Fibroblast of lung (primary cell): ENCODE measurements at regions not wholly inside any gene's neighbourhood (a gene's known extent, or its start where the extent isn't known, plus 50 kb on each side); places are given as distances from the start of the nearest gene placed in this dataset.

ENCODE experiments used
- DNase-seq, 2 donors: peaks; one replicate each; pipeline versions ENCODE4 v3.0.0 to v3.0.0-alpha.2; 2010; ENCODE audit warnings: low read depth in 2 of 2
- H2AFZ ChIP-seq: 2 replicates; pipeline ENCODE4 v1.5.1; 2012; ENCODE audit warnings: low read length, control low read depth, inconsistent platforms
- H3K27ac ChIP-seq: 2 replicates; pipeline ENCODE4 v1.5.1; 2011; ENCODE audit warnings: low read length, control low read depth; ENCODE audit not compliant: insufficient read depth
- H3K27me3 ChIP-seq: 2 replicates; pipeline ENCODE4 v1.5.1; 2011; ENCODE audit warnings: mild to moderate bottlenecking, low read length; ENCODE audit not compliant: control insufficient read depth, insufficient read depth
- H3K36me3 ChIP-seq: 2 replicates; pipeline ENCODE4 v1.5.1; 2011; ENCODE audit warnings: low read length; ENCODE audit not compliant: control insufficient read depth, insufficient read depth
- H3K4me1 ChIP-seq: 2 replicates; pipeline ENCODE4 v1.5.1; 2011; ENCODE audit warnings: low read length; ENCODE audit not compliant: control insufficient read depth, insufficient read depth; ENCODE audit errors: extremely low read depth
- H3K4me2 ChIP-seq: 2 replicates; pipeline ENCODE4 v1.5.1; 2011; ENCODE audit warnings: low read length, control low read depth; ENCODE audit not compliant: insufficient read depth; ENCODE audit errors: extremely low read depth
- H3K4me3 ChIP-seq, 4 experiments: fragments of 200-600 bp in 1 of 4; sonication (generic) in 1 of 4; replicated peaks in 1 of 4; 2 replicates each; pipeline ENCODE4 v1.5.1; 2011 to 2016; ENCODE audit warnings: low read length in 4 of 4, low read depth in 3 of 4, mild to moderate bottlenecking in 3 of 4, control low read depth in 2 of 4, inconsistent platforms in 1 of 4, mixed read lengths in 1 of 4; ENCODE audit not compliant: insufficient read depth in 1 of 4; ENCODE audit errors: control extremely low read depth in 1 of 4
- H3K79me2 ChIP-seq: 2 replicates; pipeline ENCODE4 v1.5.1; 2012; ENCODE audit warnings: mild to moderate bottlenecking, low read length, inconsistent platforms; ENCODE audit not compliant: control insufficient read depth, insufficient read depth
- H3K9ac ChIP-seq: 2 replicates; pipeline ENCODE4 v1.5.1; 2011; ENCODE audit warnings: mild to moderate bottlenecking, low read length, control low read depth; ENCODE audit not compliant: insufficient read depth
- H3K9me3 ChIP-seq: 2 replicates; pipeline ENCODE4 v1.5.1; 2012; ENCODE audit warnings: low read depth, low read length; ENCODE audit not compliant: control insufficient read depth, insufficient read depth
- H4K20me1 ChIP-seq: 2 replicates; pipeline ENCODE4 v1.5.1; 2011; ENCODE audit warnings: low read length; ENCODE audit not compliant: control insufficient read depth, insufficient read depth; ENCODE audit errors: extremely low read depth
- CTCF ChIP-seq, 2 donors: IDR thresholded peaks in 1 of 2; conservative IDR thresholded peaks in 1 of 2; 1 replicate in 1 of 2; 2 replicates in 1 of 2; pipeline ENCODE4 v1.5.1; 2011 to 2012; ENCODE audit warnings: low read length in 2 of 2, control low read depth in 1 of 2, inconsistent platforms in 1 of 2, low read depth in 1 of 2, mild to moderate bottlenecking in 1 of 2
- EZH2 ChIP-seq: IDR thresholded peaks from 2 replicates; pipeline ENCODE4 v1.5.1; 2012; ENCODE audit warnings: low read length, control low read depth, mild to moderate bottlenecking; ENCODE audit errors: missing control alignments

- H3K4me2 ChIP-seq, result no peak overlapping the region
- no peak overlapping the region for H3K4me3 ChIP-seq
- no peaks in the 10 kb centered on the region for H3K36me3 ChIP-seq
- no peak overlapping the region for H2AFZ ChIP-seq
- DNase-seq, result no peak
- no peak overlapping the region for H3K9ac ChIP-seq
- H3K27ac ChIP-seq, result no peak overlapping the region
- TF ChIP-seq EZH2 (no peak), CTCF (conservative IDR thresholded peaks at IDR 0.05 in 1 of 2, IDR thresholded peaks at IDR 0.05 in 1 of 2; ENCODE audit: low read depth in 1 of 2, low read length in 2 of 2) (no peak)
- H3K27me3 ChIP-seq, result no peaks in the 10 kb centered on the region
- H3K4me1 ChIP-seq, result no peaks in the 10 kb centered on the region
- no peaks in the 10 kb centered on the region for H3K9me3 ChIP-seq
- H4K20me1 ChIP-seq, result no peaks in the 10 kb centered on the region
- H3K79me2 ChIP-seq, result no peaks in the 10 kb centered on the region
These were observed 1296.5 kb downstream of the MAT2B start for GRCh38 chr5:164801910-164802309.

- no peak overlapping the region for H3K4me3 ChIP-seq
- H3K9ac ChIP-seq, result no peak overlapping the region
- no peak overlapping the region for H3K27ac ChIP-seq
- no peaks in the 10 kb centered on the region for H3K9me3 ChIP-seq
- H3K79me2 ChIP-seq, result no peaks in the 10 kb centered on the region
- TF ChIP-seq CTCF (conservative IDR thresholded peaks at IDR 0.05 in 1 of 2, IDR thresholded peaks at IDR 0.05 in 1 of 2; ENCODE audit: low read depth in 1 of 2, low read length in 2 of 2) (no peak), EZH2 (no peak)
- no peaks in the 10 kb centered on the region for H3K36me3 ChIP-seq
- peak in 1 of 2 donors; percentile 25 for DNase-seq
- H3K27me3 ChIP-seq, result no peaks in the 10 kb centered on the region
- no peak overlapping the region for H2AFZ ChIP-seq
- no peaks in the 10 kb centered on the region for H3K4me1 ChIP-seq
- no peak overlapping the region for H3K4me2 ChIP-seq
- H4K20me1 ChIP-seq, result no peaks in the 10 kb centered on the region
These were observed 1304.4 kb downstream of the MAT2B start for GRCh38 chr5:164809821-164810220.

GRCh38 chr5:164818445-164818844 lies 1313.0 kb downstream of the MAT2B start:
- H4K20me1 ChIP-seq, result no peaks in the 10 kb centered on the region
- DNase-seq, result no peak
- H3K79me2 ChIP-seq, result no peaks in the 10 kb centered on the region
- no peak overlapping the region for H3K9ac ChIP-seq
- H3K9me3 ChIP-seq, result no peaks in the 10 kb centered on the region
- no peaks in the 10 kb centered on the region for H3K36me3 ChIP-seq
- H3K27me3 ChIP-seq, result no peaks in the 10 kb centered on the region
- H3K27ac ChIP-seq, result no peak overlapping the region
- H2AFZ ChIP-seq, result no peak overlapping the region
- H3K4me1 ChIP-seq, result no peaks in the 10 kb centered on the region
- TF ChIP-seq EZH2 (no peak), CTCF (conservative IDR thresholded peaks at IDR 0.05 in 1 of 2, IDR thresholded peaks at IDR 0.05 in 1 of 2; ENCODE audit: low read depth in 1 of 2, low read length in 2 of 2) (no peak)
- no peak overlapping the region for H3K4me2 ChIP-seq
- H3K4me3 ChIP-seq, result no peak overlapping the region
